ENCODE measurements at regions not wholly inside any gene's neighbourhood (a gene's known extent, or its start where the extent isn't known, plus 50 kb on each side); places are given as distances from the start of the nearest gene placed in this dataset.

GRCh38 chr15:47599806-47600205 is 117.5 kb upstream of the SEMA6D start:
- intact Hi-C loops (cut with micrococcal nuclease) = no loop called here
- DNase-seq = no peak
- Histone ChIP-seq H3K27ac (replicated peaks) (no peak overlapping the region), H3K36me3 (no peaks in the 10 kb centered on the region), H3K9me3 (replicated peaks) (peaks cover 12% of the 10 kb centered on the region), H3K4me3 (no peak overlapping the region), H3K4me1 (no peaks in the 10 kb centered on the region), H3K27me3 (ENCODE audit: low read depth) (peaks cover 41% of the 10 kb centered on the region)
- TF ChIP-seq CTCF (IDR thresholded peaks at IDR 0.05; ENCODE audit: borderline replicate concordance) = no peak

- Histone ChIP-seq H3K27ac (replicated peaks) (no peak overlapping the region), H3K9me3 (replicated peaks) (peaks cover 10% of the 10 kb centered on the region), H3K27me3 (ENCODE audit: low read depth) (peaks cover 49% of the 10 kb centered on the region), H3K4me1 (no peaks in the 10 kb centered on the region), H3K36me3 (no peaks in the 10 kb centered on the region), H3K4me3 (no peak overlapping the region)
- no peak for DNase-seq
- no peak for TF ChIP-seq CTCF (IDR thresholded peaks at IDR 0.05; ENCODE audit: borderline replicate concordance)
- intact Hi-C loops (cut with micrococcal nuclease) = no loop called here
Observed at GRCh38 chr15:47602121-47602520, 115.2 kb upstream of the SEMA6D start.

GRCh38 chr15:47603026-47603425 is 114.3 kb upstream of the SEMA6D start:
- Histone ChIP-seq H3K27ac (replicated peaks) (no peak overlapping the region), H3K4me1 (peaks cover 7% of the 10 kb centered on the region), H3K36me3 (no peaks in the 10 kb centered on the region), H3K4me3 (no peak overlapping the region), H3K27me3 (ENCODE audit: low read depth) (peaks cover 49% of the 10 kb centered on the region), H3K9me3 (replicated peaks) (peaks cover 10% of the 10 kb centered on the region)
- intact Hi-C loops (cut with micrococcal nuclease) = no loop called here
- TF ChIP-seq CTCF (IDR thresholded peaks at IDR 0.05; ENCODE audit: borderline replicate concordance) = no peak
- no peak for DNase-seq

- peaks cover 34% of the 10 kb centered on the region for H3K27me3 ChIP-seq (ENCODE audit: low read depth)
- peaks cover 12% of the 10 kb centered on the region for H3K4me1 ChIP-seq
- H3K4me3 ChIP-seq = no peak overlapping the region
- H3K9me3 ChIP-seq (replicated peaks) = peaks cover 10% of the 10 kb centered on the region
- TF ChIP-seq CTCF (IDR thresholded peaks at IDR 0.05; ENCODE audit: borderline replicate concordance) = no peak
- H3K27ac ChIP-seq (replicated peaks) = no peak overlapping the region
- intact Hi-C loops (cut with micrococcal nuclease) = no loop called here
- no peak for DNase-seq
- no peaks in the 10 kb centered on the region for H3K36me3 ChIP-seq
Observed at GRCh38 chr15:47607695-47608094, 109.6 kb upstream of the SEMA6D start.

- no peak for TF ChIP-seq CTCF (IDR thresholded peaks at IDR 0.05; ENCODE audit: borderline replicate concordance)
- intact Hi-C loops (cut with micrococcal nuclease) = loop anchor here (10.0 kb wide), 1 partner anchor 135 kb away; no protein-coding TSS in a partner anchor
- Histone ChIP-seq H3K27ac (replicated peaks) (no peak overlapping the region), H3K4me3 (no peak overlapping the region), H3K27me3 (ENCODE audit: low read depth) (peaks cover 29% of the 10 kb centered on the region), H3K9me3 (replicated peaks) (peaks cover 10% of the 10 kb centered on the region), H3K4me1 (peaks cover 12% of the 10 kb centered on the region), H3K36me3 (no peaks in the 10 kb centered on the region)
- no peak for DNase-seq
Observed at GRCh38 chr15:47609693-47610092, 107.6 kb upstream of the SEMA6D start.

- H3K4me1 ChIP-seq = peaks cover 12% of the 10 kb centered on the region
- no peak for DNase-seq
Observed at GRCh38 chr15:47610736-47611135, 106.6 kb upstream of the SEMA6D start.

More at GRCh38 chr15:47610736-47611135, 106.6 kb upstream of the SEMA6D start:
- Histone ChIP-seq H3K4me3 (no peak overlapping the region), H3K27me3 (ENCODE audit: low read depth) (peaks cover 25% of the 10 kb centered on the region), H3K36me3 (no peaks in the 10 kb centered on the region), H3K9me3 (replicated peaks) (peaks cover 10% of the 10 kb centered on the region), H3K27ac (replicated peaks) (no peak overlapping the region)
- TF ChIP-seq CTCF (IDR thresholded peaks at IDR 0.05; ENCODE audit: borderline replicate concordance) = no peak
- intact Hi-C loops (cut with micrococcal nuclease) = loop anchor here (10.0 kb wide), 1 partner anchor 136 kb away; no protein-coding TSS in a partner anchor
